ENCODE measurements at regions not wholly inside any gene's neighbourhood (a gene's known extent, or its start where the extent isn't known, plus 50 kb on each side); places are given as distances from the start of the nearest gene placed in this dataset.

DNA sequence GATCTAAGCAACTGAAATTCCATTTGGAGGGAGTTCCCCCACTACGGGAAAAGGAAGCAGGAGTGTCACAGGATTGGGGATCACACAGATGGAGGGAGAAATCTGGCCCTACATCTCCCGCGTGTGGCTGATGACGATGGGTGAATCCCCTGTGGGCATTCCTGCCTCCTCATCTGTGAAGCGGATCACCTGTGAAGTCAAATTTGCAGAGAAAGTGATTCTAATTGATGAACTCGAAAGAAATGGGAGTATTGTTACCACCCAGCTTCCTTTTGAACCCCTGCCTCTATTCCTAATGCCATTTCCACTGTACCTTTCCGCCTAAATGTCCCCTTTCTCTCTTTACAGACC is 92.0 kb downstream of the CMPK2 start:
- DNase-seq (ENCODE audit: low read depth in 3 of 3), result no peak

DNA sequence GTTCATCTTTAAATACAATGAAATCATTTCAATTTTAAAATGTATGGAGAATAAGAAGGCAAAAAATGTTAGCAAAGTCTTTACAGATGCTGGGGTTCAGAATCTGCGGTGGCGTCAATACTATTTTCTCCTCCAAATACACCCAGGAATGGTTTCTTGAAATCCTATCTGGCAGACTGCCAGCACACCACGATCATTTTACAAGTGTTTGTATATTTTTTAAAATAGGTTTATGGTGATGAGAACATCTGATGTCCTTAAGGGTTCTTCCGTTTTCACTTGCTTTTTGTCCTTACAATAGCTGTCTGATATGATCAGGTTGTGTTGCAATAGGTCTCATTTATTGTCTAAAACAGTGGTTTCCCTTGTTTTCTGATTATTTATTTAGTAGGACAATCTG is 89.6 kb downstream of the CMPK2 start:
- DNase-seq (ENCODE audit: low read depth in 3 of 3), result no peak

DNA sequence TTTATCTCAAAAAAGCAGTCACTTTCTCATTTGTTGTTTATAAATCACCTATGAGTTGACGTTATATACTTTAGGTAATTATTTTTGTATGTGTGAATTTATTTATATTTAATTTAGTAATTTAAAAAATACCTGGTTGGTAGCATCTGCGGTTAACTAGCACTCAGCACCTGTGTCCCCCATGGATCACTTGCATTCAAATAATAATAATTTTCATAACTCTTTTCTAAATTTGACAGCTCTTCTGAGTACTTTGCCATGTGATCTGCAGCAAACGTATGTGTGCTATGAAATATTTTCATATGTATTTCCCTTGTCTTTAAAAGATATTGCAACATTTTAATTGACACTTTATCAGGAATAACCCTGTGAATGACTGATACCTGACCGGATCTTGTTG is 88.1 kb downstream of the CMPK2 start:
- DNase-seq (ENCODE audit: low read depth in 3 of 3), result no peak

DNA sequence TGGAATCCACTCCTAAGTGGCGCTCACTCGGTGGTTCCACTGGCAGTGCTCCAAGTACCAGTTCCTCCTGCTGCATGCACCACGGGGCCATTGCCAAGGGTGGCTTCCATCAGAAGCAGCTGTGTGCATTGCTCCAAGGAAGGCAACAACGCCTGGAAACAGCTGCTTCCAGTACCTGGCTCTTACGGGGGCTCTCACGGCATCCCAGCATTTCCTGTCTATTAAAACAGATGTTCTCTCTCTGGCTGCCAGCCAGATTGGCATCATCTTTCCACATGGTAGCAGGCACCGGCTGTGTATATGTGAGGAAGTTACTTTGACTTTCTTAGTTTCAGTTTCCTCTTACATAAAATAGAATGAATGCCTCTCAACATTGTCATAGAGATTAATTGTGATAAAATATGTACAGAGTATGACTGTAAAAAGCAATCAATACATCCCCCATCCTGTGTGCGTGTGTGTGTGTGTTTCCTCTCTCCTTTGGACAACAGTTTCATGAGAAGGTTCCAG is 84.9 kb downstream of the CMPK2 start:
- DNase-seq (ENCODE audit: low read depth in 3 of 3), result no peak

DNA sequence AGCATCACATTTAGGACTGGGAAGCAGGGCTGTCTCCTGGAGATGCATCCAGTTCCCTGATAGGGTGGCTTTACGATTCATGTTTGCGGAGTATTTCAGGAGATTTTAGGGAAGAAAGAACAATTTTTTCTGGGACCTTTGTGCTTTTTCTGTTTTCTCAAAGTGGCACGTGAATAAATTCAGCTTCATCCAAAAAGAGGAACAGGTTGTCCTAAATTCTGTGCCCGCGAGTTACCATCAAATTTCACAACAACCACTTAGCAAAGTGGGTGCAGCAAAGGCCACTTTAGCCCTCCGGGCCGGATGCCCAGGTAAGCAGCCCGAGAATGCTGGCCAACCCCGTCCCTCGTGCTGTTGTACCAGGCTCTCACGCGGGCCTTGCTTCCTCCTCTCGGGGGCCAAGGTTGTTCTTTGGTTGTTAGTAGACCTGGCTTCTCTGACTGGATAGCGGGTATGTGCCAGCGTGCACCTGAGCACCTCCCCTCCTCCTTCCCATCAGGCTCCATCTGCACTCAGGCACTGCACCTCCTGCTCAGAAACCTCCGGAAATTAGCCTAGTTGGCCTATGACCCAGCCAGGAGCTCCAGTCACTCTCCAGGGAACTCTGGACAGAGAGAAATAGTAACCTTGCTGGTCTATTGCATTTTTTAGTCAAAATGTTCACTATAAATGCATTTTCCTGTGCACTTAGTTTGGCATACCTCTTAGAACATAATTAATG is 83.0 kb downstream of the CMPK2 start:
- no peak for DNase-seq (ENCODE audit: low read depth in 3 of 3)

DNA sequence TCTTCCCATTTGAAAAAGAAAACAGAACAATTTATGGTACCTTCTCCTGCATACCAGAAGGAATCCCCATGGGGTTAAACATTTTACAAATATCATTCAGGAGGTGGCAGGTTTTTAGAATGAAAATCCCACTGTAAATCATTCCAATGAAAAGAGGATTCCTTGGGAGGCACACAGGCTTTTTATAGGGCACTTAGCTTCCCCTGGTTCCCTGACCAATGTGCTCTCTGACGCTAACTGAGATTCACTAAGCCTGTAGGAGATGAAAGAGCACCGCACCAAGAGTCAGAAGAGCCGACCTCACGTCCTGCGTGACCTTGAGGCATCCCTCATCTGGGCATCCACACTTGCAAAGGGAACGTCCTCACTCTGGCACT is 82.5 kb downstream of the CMPK2 start:
- no peak for DNase-seq (ENCODE audit: low read depth in 3 of 3)

DNA sequence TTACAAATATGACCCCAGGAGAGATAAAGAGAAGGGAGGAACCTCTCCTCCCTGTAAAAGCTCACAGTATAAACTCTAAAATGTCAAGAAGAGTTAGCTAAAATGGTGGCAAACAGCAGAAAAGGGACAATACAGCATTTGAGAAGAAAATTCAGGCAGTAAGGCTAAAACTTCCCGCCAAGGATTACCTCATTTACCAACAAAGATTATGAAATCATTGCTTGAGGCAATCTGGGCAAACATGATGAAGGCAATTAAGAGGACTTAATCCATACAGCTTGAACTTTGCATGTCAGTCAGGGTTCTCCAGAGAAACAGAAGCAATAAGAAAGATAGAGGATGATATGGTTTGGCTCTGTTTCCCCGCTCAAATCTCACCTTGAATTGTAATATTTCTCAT is 81.4 kb downstream of the CMPK2 start:
- DNase-seq (ENCODE audit: low read depth in 3 of 3), result no peak

DNA sequence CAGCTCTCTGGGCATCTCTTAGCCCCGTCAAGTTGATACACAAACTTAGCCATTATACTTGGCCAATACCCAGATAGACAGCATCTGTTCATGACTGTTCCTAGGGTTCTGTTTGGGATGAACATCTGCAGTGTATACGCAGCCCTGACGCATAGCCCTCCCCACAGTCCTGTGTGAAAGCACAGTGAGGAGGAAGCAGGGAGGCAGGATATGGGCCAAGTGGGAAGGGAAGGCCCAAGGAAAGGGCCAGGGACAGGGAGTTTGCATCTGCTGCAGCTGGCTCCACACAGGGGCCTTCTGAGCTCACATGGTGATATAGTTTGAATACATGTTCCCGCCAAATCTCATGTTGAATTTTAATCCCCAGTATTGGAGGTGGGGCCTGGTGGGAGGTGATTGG is 80.2 kb downstream of the CMPK2 start:
- DNase-seq (ENCODE audit: low read depth in 3 of 3), result no peak

DNA sequence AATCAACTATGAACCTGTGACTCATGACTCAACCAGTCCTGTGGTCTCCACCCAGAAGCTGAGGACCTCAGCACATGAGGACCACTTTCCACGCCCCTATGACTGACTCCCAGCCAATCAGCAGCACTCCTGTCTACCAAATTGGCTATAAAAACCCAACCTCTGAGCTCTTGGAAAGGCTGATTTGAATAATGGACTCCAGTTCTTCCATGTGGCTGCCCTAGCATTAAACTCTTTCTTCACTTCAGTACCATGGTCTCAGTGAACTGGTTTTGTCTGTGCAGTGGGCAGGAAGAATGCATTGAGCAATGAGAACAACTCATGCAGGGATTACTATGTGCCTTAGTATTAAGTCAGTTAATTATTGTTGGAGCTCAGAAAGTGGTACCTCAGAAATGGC is 78.3 kb downstream of the CMPK2 start:
- DNase-seq (ENCODE audit: low read depth in 3 of 3), result no peak

DNA sequence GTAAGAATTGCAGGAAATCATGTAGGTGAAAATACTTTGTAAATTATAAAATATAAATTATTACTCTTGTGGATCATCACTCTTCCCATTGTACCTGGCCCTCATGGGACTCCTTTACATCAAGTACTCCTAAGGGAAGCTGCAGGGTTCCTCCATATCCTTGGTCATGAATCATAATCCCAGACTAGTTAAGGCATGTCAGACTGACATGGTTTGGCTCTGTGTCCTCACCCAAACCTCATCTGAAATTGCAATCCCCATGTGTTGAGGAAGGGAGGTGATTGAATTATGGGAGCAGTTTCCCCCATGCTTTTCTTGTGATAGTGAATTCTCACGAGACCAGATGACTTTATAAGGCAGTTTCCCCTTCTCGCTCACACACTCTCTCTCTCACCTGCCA is 77.1 kb downstream of the CMPK2 start:
- DNase-seq (ENCODE audit: low read depth in 3 of 3), result no peak

DNA sequence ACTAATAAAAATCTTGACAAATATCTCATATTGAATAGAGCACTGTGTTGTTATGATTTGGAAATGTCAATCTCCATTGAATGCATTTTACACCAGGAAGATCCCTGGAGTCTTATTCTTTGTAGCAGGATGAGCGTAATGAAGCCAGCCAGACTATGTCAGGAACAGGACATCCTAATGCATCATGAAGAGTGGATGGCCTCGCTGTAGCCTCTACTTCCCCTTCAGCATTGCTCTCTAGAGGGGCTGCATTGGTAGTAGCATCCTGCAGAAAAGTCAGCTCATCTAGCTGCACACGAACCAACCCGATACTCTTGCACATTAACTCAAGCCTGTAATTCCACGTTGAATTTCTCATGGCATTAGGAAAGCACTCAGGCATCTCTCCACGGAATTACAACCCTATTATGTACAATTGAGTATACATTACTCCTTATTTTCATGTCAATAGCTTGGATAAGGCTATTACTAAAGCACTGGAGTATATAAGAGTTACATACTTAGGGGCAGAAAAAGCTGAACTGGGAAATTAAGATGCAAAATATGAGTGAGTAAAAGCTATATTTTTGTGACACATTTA is 76.1 kb downstream of the CMPK2 start:
- DNase-seq (ENCODE audit: low read depth in 3 of 3), result no peak

DNA sequence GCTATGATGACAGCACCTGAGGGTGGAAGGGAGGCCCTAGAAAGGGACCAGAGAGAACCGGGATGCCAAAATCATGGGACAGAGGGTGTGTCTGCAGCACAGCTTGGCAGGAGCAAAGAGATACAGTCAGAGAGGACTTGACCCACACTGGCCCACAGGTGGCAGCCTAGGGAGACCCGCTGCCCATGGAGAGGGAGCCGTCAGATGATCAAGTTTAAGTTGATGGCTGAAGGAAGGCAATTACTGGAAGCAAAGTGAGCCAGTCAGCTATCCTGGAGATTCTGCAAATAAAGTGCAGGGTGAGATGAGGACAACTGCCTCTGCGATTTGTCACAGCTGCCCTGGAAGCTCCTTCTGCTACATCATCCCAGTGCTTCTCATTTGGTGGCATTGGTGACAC is 74.0 kb downstream of the CMPK2 start:
- no peak for DNase-seq (ENCODE audit: low read depth in 3 of 3)

DNA sequence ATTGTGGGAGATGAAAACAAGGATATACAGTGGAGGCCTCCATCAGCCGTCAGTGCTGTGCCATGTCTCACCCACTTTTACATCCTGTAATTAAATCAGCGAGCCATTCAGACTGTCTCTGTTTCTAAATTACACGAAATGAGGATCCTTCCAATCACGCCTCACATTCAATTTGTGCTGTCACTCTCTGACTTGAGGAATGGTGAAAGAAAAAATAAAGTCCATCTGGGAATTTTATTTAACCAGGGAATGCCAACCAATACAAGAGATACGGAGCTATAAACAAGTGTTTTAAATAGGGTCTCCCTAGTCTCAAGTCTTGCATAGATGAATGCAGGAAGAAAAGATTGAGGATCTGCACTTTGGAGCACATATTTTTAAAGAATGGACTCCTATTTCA is 72.8 kb downstream of the CMPK2 start:
- no peak for DNase-seq (ENCODE audit: low read depth in 3 of 3)

DNA sequence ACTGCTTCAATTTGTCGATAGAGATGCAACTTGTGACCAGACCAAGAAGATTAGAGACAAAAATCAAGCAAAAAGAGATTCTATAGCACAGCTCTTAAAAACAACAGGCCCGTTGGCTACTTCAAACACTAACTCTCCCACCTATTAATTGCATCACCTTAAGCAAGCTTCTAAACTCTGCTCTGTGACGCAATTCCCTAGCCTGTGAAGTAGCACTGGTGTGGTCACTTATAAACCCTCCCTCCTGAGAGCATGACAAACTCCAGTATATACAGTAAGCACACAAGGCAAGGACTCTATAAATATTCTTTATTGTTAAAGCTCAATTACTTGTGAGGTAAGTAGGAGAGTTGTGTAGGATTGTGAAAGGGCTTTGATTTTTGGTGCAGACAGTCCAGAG is 72.3 kb downstream of the CMPK2 start:
- no peak for DNase-seq (ENCODE audit: low read depth in 3 of 3)

DNA sequence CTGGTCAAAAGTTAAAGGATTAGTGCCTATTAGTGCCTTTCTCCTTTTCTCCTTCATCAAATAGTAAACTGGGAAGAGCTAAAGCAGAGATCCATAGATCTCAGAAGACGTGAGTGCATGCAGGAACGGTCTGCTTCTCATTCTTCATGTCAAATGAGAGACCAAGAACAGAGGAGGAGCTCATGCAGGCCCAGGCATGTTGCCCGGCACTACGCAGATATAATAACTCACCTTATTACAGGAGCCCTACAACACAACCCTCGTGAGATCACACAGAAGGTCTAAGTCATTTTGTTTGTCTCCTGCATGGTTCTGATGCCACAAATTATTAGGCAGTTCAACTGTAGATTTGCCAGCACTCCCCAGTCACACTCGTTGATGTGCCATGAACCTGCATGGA is 71.8 kb downstream of the CMPK2 start:
- no peak for DNase-seq (ENCODE audit: low read depth in 3 of 3)

DNA sequence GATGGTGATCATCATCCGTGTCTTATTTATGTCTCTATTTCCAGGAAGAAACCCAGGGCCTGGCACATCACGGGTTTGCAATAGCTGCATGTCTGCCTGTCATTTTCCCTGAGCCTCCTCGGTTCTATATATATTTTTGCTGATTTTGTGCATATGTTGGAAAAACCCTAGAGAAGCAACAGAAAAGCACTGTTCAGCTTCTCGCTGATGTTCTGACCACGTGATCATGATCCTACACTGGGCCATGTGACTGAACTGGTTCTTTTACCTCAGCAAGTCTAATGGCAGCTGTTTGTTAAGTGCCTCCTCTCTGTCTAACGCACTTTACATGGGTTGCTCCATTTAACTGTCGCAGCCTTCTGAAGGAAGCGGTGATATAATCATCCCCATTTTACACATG is 71.3 kb downstream of the CMPK2 start:
- no peak for DNase-seq (ENCODE audit: low read depth in 3 of 3)

All from stimulated activated CD4-positive, alpha-beta T cell treated with anti-CD3 and anti-CD28 coated beads, TNF-alpha, amount 100 ng/mL, for 48 hours (primary cell).